ENCODE measurements at regions not wholly inside any gene's neighbourhood (a gene's known extent, or its start where the extent isn't known, plus 50 kb on each side); places are given as distances from the start of the nearest gene placed in this dataset.

DNA sequence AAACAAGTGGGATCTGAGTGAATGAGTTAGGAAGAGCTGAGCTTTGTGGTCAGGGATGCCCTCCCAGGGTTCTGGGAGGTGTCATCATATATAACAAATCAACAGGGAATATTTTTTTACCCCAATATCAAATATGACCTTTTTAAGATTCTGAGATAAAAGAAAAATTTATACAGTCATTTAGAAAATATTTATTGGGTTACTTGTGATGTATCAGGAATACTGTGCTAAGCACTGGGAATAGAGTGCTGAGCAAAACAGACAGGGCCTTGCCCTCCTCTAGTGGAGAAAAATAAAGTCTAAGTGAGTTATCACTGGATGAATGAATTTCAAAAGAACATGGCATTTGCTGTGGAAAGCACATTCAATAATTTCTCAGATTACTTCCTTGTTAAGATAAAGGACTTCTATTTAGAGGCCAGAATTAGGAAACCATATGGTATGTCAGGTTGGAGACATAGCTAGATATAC is 102.9 kb downstream of the BOD1 start:
- H3K27me3 Mint-ChIP-seq = peaks cover 14% of the 10 kb centered on the region
- H3K36me3 Mint-ChIP-seq (ENCODE audit: low read depth) = no peaks in the 10 kb centered on the region
- intact Hi-C loops (cut with micrococcal nuclease) = no loop called here
- no peaks in the 10 kb centered on the region for H3K9me3 Mint-ChIP-seq
- H3K4me3 Mint-ChIP-seq = no peak overlapping the region
- peaks cover 4% of the 10 kb centered on the region for H3K4me1 Mint-ChIP-seq
- no peak overlapping the region for H3K27ac Mint-ChIP-seq
- no peak for DNase-seq

- Mint-ChIP-seq H3K27me3 (peaks cover 13% of the 10 kb centered on the region), H3K36me3 (ENCODE audit: low read depth) (no peaks in the 10 kb centered on the region), H3K4me3 (no peak overlapping the region), H3K27ac (no peak overlapping the region), H3K9me3 (no peaks in the 10 kb centered on the region), H3K4me1 (peaks cover 4% of the 10 kb centered on the region)
- intact Hi-C loops (cut with micrococcal nuclease) = no loop called here
- no peak for DNase-seq
Observed at GRCh38 chr5:173512637-173513435, 103.6 kb downstream of the BOD1 start.

GRCh38 chr5:173509060-173509459 is 107.4 kb downstream of the BOD1 start:
- no peaks in the 10 kb centered on the region for H3K36me3 Mint-ChIP-seq (ENCODE audit: low read depth)
- H3K4me1 Mint-ChIP-seq = peaks cover 4% of the 10 kb centered on the region
- peaks cover 13% of the 10 kb centered on the region for H3K27me3 Mint-ChIP-seq
- no peak overlapping the region for H3K27ac Mint-ChIP-seq
- intact Hi-C loops (cut with micrococcal nuclease) = no loop called here
- H3K9me3 Mint-ChIP-seq = no peaks in the 10 kb centered on the region
- DNase-seq = no peak
- H3K4me3 Mint-ChIP-seq = no peak overlapping the region

- intact Hi-C loops (cut with micrococcal nuclease) = no loop called here
- H3K4me3 Mint-ChIP-seq = no peak overlapping the region
- H3K36me3 Mint-ChIP-seq (ENCODE audit: low read depth) = no peaks in the 10 kb centered on the region
- no peaks in the 10 kb centered on the region for H3K9me3 Mint-ChIP-seq
- H3K27me3 Mint-ChIP-seq = peaks cover 5% of the 10 kb centered on the region
- H3K27ac Mint-ChIP-seq = no peak overlapping the region
- no peaks in the 10 kb centered on the region for H3K4me1 Mint-ChIP-seq
- DNase-seq = no peak
Observed at GRCh38 chr5:173507171-173507570, 109.3 kb downstream of the BOD1 start.

DNA sequence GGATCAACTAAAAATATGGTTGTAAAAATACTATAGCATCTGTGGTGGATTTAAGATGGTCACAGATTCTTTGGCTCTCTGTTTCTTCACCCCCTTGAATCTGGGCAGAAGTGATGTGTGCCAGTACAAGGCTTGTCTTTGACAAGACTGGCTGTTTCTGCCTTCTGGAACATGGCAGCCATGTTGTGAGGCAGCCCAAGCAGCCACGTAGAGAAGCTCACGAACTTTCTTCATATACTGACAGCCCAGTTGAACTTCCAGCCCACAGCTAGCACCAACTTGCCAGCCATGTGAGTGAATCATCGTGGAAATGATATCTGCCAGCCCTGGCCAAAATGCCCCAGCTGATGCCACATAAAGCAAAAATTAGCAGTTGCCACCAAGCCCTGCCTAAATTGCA is 110.8 kb downstream of the BOD1 start:
- Mint-ChIP-seq H3K27me3 (no peaks in the 10 kb centered on the region), H3K4me3 (no peak overlapping the region), H3K36me3 (ENCODE audit: low read depth) (no peaks in the 10 kb centered on the region), H3K9me3 (no peaks in the 10 kb centered on the region), H3K4me1 (no peaks in the 10 kb centered on the region), H3K27ac (no peak overlapping the region)
- intact Hi-C loops (cut with micrococcal nuclease) = no loop called here
- DNase-seq = no peak

- Mint-ChIP-seq H3K9me3 (no peaks in the 10 kb centered on the region), H3K4me3 (no peak overlapping the region), H3K27me3 (no peaks in the 10 kb centered on the region), H3K4me1 (no peaks in the 10 kb centered on the region), H3K27ac (no peak overlapping the region), H3K36me3 (ENCODE audit: low read depth) (no peaks in the 10 kb centered on the region)
- intact Hi-C loops (cut with micrococcal nuclease) = no loop called here
- no peak for DNase-seq
Observed at GRCh38 chr5:173501922-173502321, 114.5 kb downstream of the BOD1 start.

DNA sequence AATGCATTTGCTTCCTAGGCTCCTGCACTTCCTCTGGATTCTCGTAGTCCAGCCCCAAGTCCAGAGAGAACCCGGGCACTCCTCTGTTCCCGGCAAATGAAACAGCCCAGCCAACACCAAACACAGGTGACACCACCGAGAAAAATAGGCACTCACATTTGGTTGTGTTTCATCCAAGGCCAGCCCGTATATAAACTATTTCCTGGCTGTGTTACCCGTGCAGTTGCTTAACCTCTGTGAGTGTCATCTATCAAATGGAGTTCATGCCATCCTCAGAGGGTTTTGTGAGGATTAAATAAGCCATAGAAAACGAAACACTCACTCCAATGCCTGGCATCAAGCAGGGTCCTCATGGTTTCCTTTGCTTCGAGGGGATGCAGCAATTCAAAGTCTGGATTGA is 115.2 kb downstream of the BOD1 start:
- H3K36me3 Mint-ChIP-seq (ENCODE audit: low read depth) = no peaks in the 10 kb centered on the region
- intact Hi-C loops (cut with micrococcal nuclease) = no loop called here
- no peak overlapping the region for H3K27ac Mint-ChIP-seq

DNA sequence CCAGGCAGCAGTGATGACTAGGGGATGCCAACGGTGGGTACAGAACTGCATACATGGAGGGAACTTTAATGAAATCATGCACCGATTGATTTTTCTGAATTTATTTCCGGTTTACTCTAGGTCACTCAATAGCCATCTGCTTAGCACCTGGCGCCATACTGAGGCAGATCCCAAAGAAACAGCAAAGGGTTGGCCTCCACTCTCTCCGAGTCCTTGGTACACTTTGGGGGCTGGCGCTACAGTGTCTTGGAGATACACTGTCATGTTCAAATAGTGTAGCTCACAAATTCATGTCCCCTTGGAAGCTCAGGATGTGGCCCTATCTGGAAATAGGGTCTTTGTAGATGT is 116.3 kb downstream of the BOD1 start:
- H3K4me1 Mint-ChIP-seq = no peaks in the 10 kb centered on the region
- no peak overlapping the region for H3K27ac Mint-ChIP-seq
- H3K27me3 Mint-ChIP-seq = peaks cover 2% of the 10 kb centered on the region
- DNase-seq = no peak
- H3K4me3 Mint-ChIP-seq = no peak overlapping the region
- H3K9me3 Mint-ChIP-seq = no peaks in the 10 kb centered on the region
- intact Hi-C loops (cut with micrococcal nuclease) = no loop called here
- no peaks in the 10 kb centered on the region for H3K36me3 Mint-ChIP-seq (ENCODE audit: low read depth)

More for the DNA sequence above, 115.2 kb downstream of the BOD1 start:
- Mint-ChIP-seq H3K27me3 (no peaks in the 10 kb centered on the region), H3K4me1 (no peaks in the 10 kb centered on the region), H3K9me3 (no peaks in the 10 kb centered on the region), H3K4me3 (no peak overlapping the region)
- no peak for DNase-seq

- peaks cover 2% of the 10 kb centered on the region for H3K27me3 Mint-ChIP-seq
- H3K9me3 Mint-ChIP-seq = no peaks in the 10 kb centered on the region
- DNase-seq = no peak
- no peaks in the 10 kb centered on the region for H3K4me1 Mint-ChIP-seq
- H3K27ac Mint-ChIP-seq = no peak overlapping the region
- intact Hi-C loops (cut with micrococcal nuclease) = no loop called here
- no peak overlapping the region for H3K4me3 Mint-ChIP-seq
- H3K36me3 Mint-ChIP-seq (ENCODE audit: low read depth) = no peaks in the 10 kb centered on the region
Observed at GRCh38 chr5:173499471-173500212, 116.8 kb downstream of the BOD1 start.

DNA sequence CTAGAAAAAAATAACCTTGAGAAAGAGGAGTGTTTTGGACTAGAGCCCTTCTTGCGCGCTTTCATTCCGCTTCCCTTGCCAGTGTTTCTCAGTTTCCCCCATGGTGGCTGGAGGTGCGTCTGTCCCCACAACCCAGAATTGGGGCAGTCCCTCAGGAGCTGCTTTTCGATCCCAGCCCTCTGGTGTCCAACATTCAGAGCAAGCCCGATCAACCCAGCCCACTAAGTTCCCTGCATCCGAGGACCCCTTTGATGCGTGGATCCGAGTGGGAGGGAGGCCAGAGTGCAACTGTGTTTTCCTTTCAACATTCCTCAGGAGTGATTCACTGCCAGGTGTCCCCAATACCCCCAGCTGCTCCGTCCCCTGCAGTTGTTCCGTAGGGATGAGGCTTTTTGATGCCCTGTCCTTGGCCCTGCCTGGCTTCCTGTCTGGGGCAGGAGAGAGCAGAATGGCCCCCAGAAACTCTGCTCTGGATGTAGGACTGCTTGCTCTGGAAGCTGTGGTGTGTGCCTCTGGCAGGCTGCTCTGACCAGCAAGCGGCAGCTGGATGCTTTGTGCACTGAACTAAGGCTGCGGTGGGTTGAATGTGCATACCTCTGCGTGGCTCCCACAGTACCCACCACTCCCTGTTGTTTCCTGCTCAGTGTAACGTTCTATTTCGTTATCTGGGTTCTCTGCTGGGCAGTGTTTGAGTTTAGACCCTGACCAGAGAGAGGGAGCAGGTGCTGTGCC is 117.5 kb downstream of the BOD1 start:
- H3K4me1 Mint-ChIP-seq = no peaks in the 10 kb centered on the region
- DNase-seq = no peak
- H3K9me3 Mint-ChIP-seq = no peaks in the 10 kb centered on the region
- no peak overlapping the region for H3K4me3 Mint-ChIP-seq
- no peak overlapping the region for H3K27ac Mint-ChIP-seq
- intact Hi-C loops (cut with micrococcal nuclease) = no loop called here
- peaks cover 2% of the 10 kb centered on the region for H3K27me3 Mint-ChIP-seq
- H3K36me3 Mint-ChIP-seq (ENCODE audit: low read depth) = no peaks in the 10 kb centered on the region

- Mint-ChIP-seq H3K27me3 (peaks cover 2% of the 10 kb centered on the region), H3K27ac (no peak overlapping the region), H3K36me3 (ENCODE audit: low read depth) (no peaks in the 10 kb centered on the region), H3K4me1 (no peaks in the 10 kb centered on the region), H3K9me3 (no peaks in the 10 kb centered on the region), H3K4me3 (no peak overlapping the region)
- DNase-seq = no peak
- intact Hi-C loops (cut with micrococcal nuclease) = no loop called here
Observed at GRCh38 chr5:173498286-173498685, 118.2 kb downstream of the BOD1 start.

DNA sequence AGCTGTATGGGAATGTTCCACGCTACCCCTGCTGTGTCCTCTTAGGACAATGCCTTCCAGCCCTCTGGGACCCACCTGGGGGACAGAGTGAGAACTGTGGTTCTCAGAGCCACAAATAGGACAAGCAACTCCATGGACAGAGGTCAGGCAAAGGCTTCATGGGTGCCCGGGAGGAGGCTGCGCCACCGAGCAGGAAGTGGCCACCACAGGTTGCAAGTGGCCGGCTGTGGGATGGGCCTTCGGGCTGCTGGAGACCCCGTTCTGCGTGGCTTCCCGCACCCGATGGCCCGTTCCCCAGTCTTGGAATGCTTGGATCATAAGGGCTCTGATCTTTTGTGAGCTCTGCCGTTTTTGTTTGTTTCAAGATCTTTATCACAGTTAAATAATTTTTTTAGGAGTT is 118.8 kb downstream of the BOD1 start:
- H3K4me3 Mint-ChIP-seq = no peak overlapping the region
- DNase-seq = no peak
- H3K27ac Mint-ChIP-seq = no peak overlapping the region
- no peaks in the 10 kb centered on the region for H3K9me3 Mint-ChIP-seq
- no peaks in the 10 kb centered on the region for H3K36me3 Mint-ChIP-seq (ENCODE audit: low read depth)
- intact Hi-C loops (cut with micrococcal nuclease) = no loop called here
- peaks cover 2% of the 10 kb centered on the region for H3K27me3 Mint-ChIP-seq
- H3K4me1 Mint-ChIP-seq = no peaks in the 10 kb centered on the region

DNA sequence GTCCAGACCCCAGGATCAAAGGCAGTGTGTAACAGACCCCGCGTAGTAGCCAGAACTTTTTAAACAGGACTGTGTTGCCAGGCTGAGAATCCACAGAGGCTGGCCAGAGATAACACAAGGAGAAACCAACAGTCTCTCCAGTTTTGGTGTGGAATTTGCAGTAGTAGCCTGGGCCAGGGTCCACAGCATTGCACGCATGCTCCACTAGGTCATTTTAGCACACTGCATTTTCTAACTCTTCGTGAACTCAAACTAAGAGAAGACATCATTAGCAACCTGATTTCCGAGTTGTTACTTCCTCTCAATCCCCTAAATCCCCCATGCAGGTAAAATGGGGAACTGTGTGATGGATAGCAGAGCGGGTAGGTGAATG is 119.6 kb downstream of the BOD1 start:
- no peak overlapping the region for H3K27ac Mint-ChIP-seq
- no peaks in the 10 kb centered on the region for H3K36me3 Mint-ChIP-seq (ENCODE audit: low read depth)
- no peak overlapping the region for H3K4me3 Mint-ChIP-seq
- intact Hi-C loops (cut with micrococcal nuclease) = no loop called here
- H3K4me1 Mint-ChIP-seq = no peaks in the 10 kb centered on the region
- H3K27me3 Mint-ChIP-seq = peaks cover 2% of the 10 kb centered on the region
- no peaks in the 10 kb centered on the region for H3K9me3 Mint-ChIP-seq
- DNase-seq = no peak

Data from activated CD4-positive, alpha-beta T cell treated with anti-CD3 and anti-CD28 coated beads, Interleukin-2, amount 10 ng/mL, durations not matched to agents 24 days and 14 days (primary cell).